K562 (cell line): ENCODE measurements at regions not wholly inside any gene's neighbourhood (a gene's known extent, or its start where the extent isn't known, plus 50 kb on each side); places are given as distances from the start of the nearest gene placed in this dataset.

Source experiments
- ATAC-seq: fragments of 200-7000 bp; cut with Tn5 transposase; 3 replicates; pipeline ENCODE4 v1.9.1; 2020; ENCODE audit warnings: moderate library complexity
- BruUV-seq: library from RNA; stranded (reverse); fragments of 400-500 nt; replicated peaks from 2 replicates; lab custom pipeline; 2021; lab: Mats Ljungman, UMichigan
- CTCF ChIA-PET: fragments of 300-600 bp; formaldehyde crosslinking; extraction: SDS; loops from one replicate; lab custom pipeline; 2021; ENCODE audit warnings: low intra/inter-chr PET ratio; lab: Yijun Ruan, JAX
- POLR2A ChIA-PET: fragments of 300-600, 350-650 bp; sonication (Branson Sonifier 250); formaldehyde crosslinking; extraction: SDS; loops from one replicate; lab custom pipeline; 2021; ENCODE audit warnings: antibody characterized with exemption, inconsistent platforms; lab: Yijun Ruan, JAX
- DNase-seq, 4 experiments: peaks; one replicate each; pipeline versions ENCODE4 v3.0.0 to v3.0.0-alpha.2; 2011 to 2018; ENCODE audit warnings: low spot score in 3 of 4, mixed read lengths in 3 of 4; ENCODE audit errors: extremely low read depth in 1 of 4
- FAIRE-seq: peaks from 2 replicates; lab custom pipeline; 2011; peaks lifted over from hg19 to GRCh38; lab: Jason Lieb, UNC
- H2AFZ ChIP-seq: 2 replicates; pipeline ENCODE4 v1.6.0; 2011; ENCODE audit warnings: low read depth, low read length, control low read depth, inconsistent platforms
- H3K27ac ChIP-seq: fragments of 200-600 bp; 3 replicates; pipeline ENCODE4 v1.8.0; 2011; ENCODE audit warnings: low read depth, mild to moderate bottlenecking, control low read depth, inconsistent platforms, low read length, moderate library complexity, mixed read lengths; ENCODE audit errors: extremely low read depth
- H3K27me3 ChIP-seq, 2 experiments: fragments of 300-600 bp in 1 of 2; 2 replicates in 1 of 2; 3 replicates in 1 of 2; pipeline versions ENCODE4 v1.6.0 to v1.8.0; 2011; ENCODE audit warnings: inconsistent platforms in 2 of 2, low read length in 2 of 2, mild to moderate bottlenecking in 1 of 2, mixed read lengths in 1 of 2, moderate library complexity in 1 of 2; ENCODE audit not compliant: control insufficient read depth in 2 of 2, insufficient read depth in 2 of 2
- H3K36me3 ChIP-seq: fragments of 300-600 bp; 3 replicates; pipeline ENCODE4 v1.8.0; 2011; ENCODE audit warnings: mild to moderate bottlenecking, low read length, inconsistent platforms; ENCODE audit not compliant: control insufficient read depth, insufficient read depth
- H3K4me1 ChIP-seq, 2 experiments: fragments of 200-600 bp in 1 of 2; replicated peaks in 1 of 2; 2 replicates in 1 of 2; 3 replicates in 1 of 2; pipeline versions ENCODE4 v1.5.1 to v1.8.0; 2011; ENCODE audit warnings: inconsistent platforms in 2 of 2, low read length in 2 of 2, mild to moderate bottlenecking in 1 of 2, mixed read lengths in 1 of 2, moderate library complexity in 1 of 2; ENCODE audit not compliant: control insufficient read depth in 2 of 2, insufficient read depth in 2 of 2
- H3K4me2 ChIP-seq: 2 replicates; pipeline ENCODE4 v1.6.1; 2011; ENCODE audit warnings: low read length, control low read depth, inconsistent platforms, mixed read lengths; ENCODE audit not compliant: insufficient read depth
- H3K4me3 ChIP-seq: fragments of 200-600 bp; sonication (generic), shearing (Covaris generic); 2 replicates; pipeline ENCODE4 v1.5.1; 2016; ENCODE audit warnings: control low read depth, inconsistent platforms
- H3K79me2 ChIP-seq: fragments of 200-600 bp; 3 replicates; pipeline ENCODE4 v1.8.0; 2011; ENCODE audit warnings: low read length, inconsistent platforms; ENCODE audit not compliant: control insufficient read depth, insufficient read depth
- H3K9ac ChIP-seq, 2 experiments: 2 replicates each; pipeline versions ENCODE4 v1.6.0 to v1.6.1; 2011; ENCODE audit warnings: low read depth in 2 of 2, low read length in 2 of 2, control low read depth in 1 of 2, inconsistent platforms in 1 of 2, mild to moderate bottlenecking in 1 of 2, mixed read lengths in 1 of 2; ENCODE audit not compliant: insufficient read depth in 1 of 2
- H3K9me1 ChIP-seq: one replicate; pipeline ENCODE4 v1.6.0; 2011; ENCODE audit warnings: inconsistent platforms, mild to moderate bottlenecking, low read length, moderate library complexity; ENCODE audit not compliant: control insufficient read depth, insufficient read depth
- H3K9me3 ChIP-seq: replicated peaks from 2 replicates; pipeline ENCODE4 v1.5.1; 2011; ENCODE audit warnings: low read depth, low read length, inconsistent platforms; ENCODE audit not compliant: control insufficient read depth, insufficient read depth
- H4K20me1 ChIP-seq: replicated peaks from 2 replicates; pipeline ENCODE4 v1.6.1; 2011; ENCODE audit warnings: low read length, inconsistent platforms, mixed read lengths; ENCODE audit not compliant: control insufficient read depth, insufficient read depth
- ERF ChIP-seq: fragments of 450-650 bp; formaldehyde crosslinking; IDR thresholded peaks from 2 replicates; pipeline ENCODE4 v1.4.0; 2020; ENCODE audit warnings: mild to moderate bottlenecking, mixed read lengths
- HNRNPUL1 ChIP-seq: fragments of 200-400 bp; formaldehyde crosslinking; IDR thresholded peaks from 2 replicates; pipeline ENCODE4 v1.6.1; 2017; ENCODE audit warnings: low read length
- MAFF ChIP-seq: IDR thresholded peaks from 2 replicates; pipeline ENCODE4 v1.6.1; 2012; ENCODE audit warnings: low read length, improper control_type of control experiment
- WGBS: fragments of 100-300 bp; shearing (Covaris generic); methylation state at CpG from one replicate; pipeline ENCODE4 v1.1.6; 2016; ENCODE audit warnings: low coverage, mixed read lengths; ENCODE audit not compliant: insufficient coverage; ENCODE audit errors: missing lambda C conversion rate; 5-methylcytosine and 5-hydroxymethylcytosine counted together
- in situ Hi-C: fragments of 300-500 bp; cut with MboI; formaldehyde crosslinking; loops from 4 replicates; pipeline ENCODE4 v1.15.0; 2018; ENCODE audit warnings: inconsistent platforms, mixed read lengths
- intact Hi-C: fragments of 100-400 bp; cut with micrococcal nuclease; formaldehyde crosslinking; loops from 2 replicates; pipeline ENCODE4 v1.14.2; 2022
- TF ChIP-seq, protein P1 (sequence below): IDR thresholded peaks from 3 replicates; pipeline ENCODE4 v1.6.1; 2011; ENCODE audit warnings: borderline replicate concordance, mild to moderate bottlenecking, moderate library complexity; ENCODE audit not compliant: insufficient read length; ENCODE audit errors: extremely low read depth
- TF ChIP-seq, protein P2 (sequence below): sonication (generic); formaldehyde crosslinking; IDR thresholded peaks from 2 replicates; pipeline ENCODE4 v1.8.0; 2022; ENCODE audit warnings: missing genetic modification reagents, mild to moderate bottlenecking, borderline replicate concordance

DNA sequence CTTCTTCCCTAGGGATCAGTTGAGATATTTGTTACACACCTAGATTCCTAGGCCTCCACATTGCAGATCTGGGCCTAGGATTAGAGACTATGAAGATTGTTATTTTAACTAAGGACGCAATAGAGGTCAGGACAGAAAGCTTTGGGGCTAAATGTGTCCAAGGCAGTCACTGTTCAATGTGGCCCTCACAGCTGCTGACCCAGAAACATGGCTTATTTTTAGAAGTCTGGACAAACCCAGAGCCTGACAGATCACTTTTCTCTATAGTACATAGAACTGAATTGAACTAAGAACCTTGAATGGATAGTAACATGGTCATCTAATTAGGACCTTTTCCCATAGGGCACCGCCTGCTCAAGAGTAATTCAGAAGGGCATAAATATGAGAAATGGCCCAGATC is 146.6 kb upstream of the AUTS2 start:
- intact Hi-C loops: no loop called here
- Histone ChIP-seq H3K9ac (no peak overlapping the region), H3K4me1 (no peaks in the 10 kb centered on the region), H3K27me3 (no peaks in the 10 kb centered on the region), H3K9me3 (no peaks in the 10 kb centered on the region), H3K79me2 (no peaks in the 10 kb centered on the region), H3K4me3 (no peak overlapping the region), H4K20me1 (no peaks in the 10 kb centered on the region), H3K36me3 (no peaks in the 10 kb centered on the region), H3K4me2 (no peak overlapping the region), H3K27ac (no peak overlapping the region), H3K9me1 (no peaks in the 10 kb centered on the region), H2AFZ (no peak overlapping the region)
- ATAC-seq: no peak
- BruUV-seq: no TSS peak
- POLR2A ChIA-PET: no interaction called here
- in situ Hi-C loops: no loop called here
- no peak for DNase-seq
- 0% methylated on average over 2 of the region's 2 CpGs for WGBS
- FAIRE-seq: no peak
- CTCF ChIA-PET: no interaction called here
- TF ChIP-seq, protein P1, sequence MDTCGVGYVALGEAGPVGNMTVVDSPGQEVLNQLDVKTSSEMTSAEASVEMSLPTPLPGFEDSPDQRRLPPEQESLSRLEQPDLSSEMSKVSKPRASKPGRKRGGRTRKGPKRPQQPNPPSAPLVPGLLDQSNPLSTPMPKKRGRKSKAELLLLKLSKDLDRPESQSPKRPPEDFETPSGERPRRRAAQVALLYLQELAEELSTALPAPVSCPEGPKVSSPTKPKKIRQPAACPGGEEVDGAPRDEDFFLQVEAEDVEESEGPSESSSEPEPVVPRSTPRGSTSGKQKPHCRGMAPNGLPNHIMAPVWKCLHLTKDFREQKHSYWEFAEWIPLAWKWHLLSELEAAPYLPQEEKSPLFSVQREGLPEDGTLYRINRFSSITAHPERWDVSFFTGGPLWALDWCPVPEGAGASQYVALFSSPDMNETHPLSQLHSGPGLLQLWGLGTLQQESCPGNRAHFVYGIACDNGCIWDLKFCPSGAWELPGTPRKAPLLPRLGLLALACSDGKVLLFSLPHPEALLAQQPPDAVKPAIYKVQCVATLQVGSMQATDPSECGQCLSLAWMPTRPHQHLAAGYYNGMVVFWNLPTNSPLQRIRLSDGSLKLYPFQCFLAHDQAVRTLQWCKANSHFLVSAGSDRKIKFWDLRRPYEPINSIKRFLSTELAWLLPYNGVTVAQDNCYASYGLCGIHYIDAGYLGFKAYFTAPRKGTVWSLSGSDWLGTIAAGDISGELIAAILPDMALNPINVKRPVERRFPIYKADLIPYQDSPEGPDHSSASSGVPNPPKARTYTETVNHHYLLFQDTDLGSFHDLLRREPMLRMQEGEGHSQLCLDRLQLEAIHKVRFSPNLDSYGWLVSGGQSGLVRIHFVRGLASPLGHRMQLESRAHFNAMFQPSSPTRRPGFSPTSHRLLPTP: no peak
- no peak for TF ChIP-seq MAFF
- no peak for TF ChIP-seq ERF (CRISPR knock-in tag)
- TF ChIP-seq HNRNPUL1: no peak
- TF ChIP-seq, protein P2, sequence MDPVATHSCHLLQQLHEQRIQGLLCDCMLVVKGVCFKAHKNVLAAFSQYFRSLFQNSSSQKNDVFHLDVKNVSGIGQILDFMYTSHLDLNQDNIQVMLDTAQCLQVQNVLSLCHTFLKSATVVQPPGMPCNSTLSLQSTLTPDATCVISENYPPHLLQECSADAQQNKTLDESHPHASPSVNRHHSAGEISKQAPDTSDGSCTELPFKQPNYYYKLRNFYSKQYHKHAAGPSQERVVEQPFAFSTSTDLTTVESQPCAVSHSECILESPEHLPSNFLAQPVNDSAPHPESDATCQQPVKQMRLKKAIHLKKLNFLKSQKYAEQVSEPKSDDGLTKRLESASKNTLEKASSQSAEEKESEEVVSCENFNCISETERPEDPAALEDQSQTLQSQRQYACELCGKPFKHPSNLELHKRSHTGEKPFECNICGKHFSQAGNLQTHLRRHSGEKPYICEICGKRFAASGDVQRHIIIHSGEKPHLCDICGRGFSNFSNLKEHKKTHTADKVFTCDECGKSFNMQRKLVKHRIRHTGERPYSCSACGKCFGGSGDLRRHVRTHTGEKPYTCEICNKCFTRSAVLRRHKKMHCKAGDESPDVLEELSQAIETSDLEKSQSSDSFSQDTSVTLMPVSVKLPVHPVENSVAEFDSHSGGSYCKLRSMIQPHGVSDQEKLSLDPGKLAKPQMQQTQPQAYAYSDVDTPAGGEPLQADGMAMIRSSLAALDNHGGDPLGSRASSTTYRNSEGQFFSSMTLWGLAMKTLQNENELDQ (CRISPR knock-in tag): no peak
